Left ventricle myocardium superior (tissue), 1 donor: ENCODE measurements at regions not wholly inside any gene's neighbourhood (a gene's known extent, or its start where the extent isn't known, plus 50 kb on each side); places are given as distances from the start of the nearest gene placed in this dataset.
"Not testable (repeated sequence)": the region's sequence is repeated elsewhere in the genome, so short reads cannot be mapped to it uniquely, and the experiment has no call there.

Source experiments
- ATAC-seq: fragments of 200-7000 bp; cut with Tn5 transposase; one replicate; pipeline ENCODE4 v1.9.1; 2020; ENCODE audit warnings: mild to moderate bottlenecking, moderate library complexity
- DNase-seq: peaks from one replicate; pipeline ENCODE4 v3.0.0-alpha.2; 2020
- intact Hi-C: fragments of 100-400 bp; cut with micrococcal nuclease; formaldehyde crosslinking; loops from one replicate; pipeline ENCODE4 v1.11.0; 2022
- donor health status: DM: no; HTN: yes; CAD: no; lungs with severe emphysema.

DNA sequence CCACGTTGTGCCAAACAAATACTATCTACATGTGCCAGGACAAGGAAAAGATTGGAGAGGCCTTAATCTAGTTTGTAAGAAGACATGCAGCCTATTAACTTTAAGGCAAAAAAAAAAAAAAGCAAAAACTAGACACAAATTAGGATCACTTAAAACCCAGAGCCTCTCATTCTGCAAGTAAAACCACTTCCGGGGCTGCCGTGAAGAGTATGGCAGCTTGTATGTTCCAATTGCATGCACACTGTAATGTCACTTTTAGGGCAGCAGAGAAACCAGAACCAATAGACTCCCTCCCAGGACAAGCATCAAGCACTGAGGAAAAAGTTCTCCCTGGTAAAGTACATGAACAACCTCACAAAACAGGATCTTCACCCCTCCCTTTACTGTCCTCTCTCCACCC, 70.6 kb downstream of the RSL24D1 start:
- no peak for ATAC-seq
- no peak for DNase-seq
- intact Hi-C loops = no loop called here

DNA sequence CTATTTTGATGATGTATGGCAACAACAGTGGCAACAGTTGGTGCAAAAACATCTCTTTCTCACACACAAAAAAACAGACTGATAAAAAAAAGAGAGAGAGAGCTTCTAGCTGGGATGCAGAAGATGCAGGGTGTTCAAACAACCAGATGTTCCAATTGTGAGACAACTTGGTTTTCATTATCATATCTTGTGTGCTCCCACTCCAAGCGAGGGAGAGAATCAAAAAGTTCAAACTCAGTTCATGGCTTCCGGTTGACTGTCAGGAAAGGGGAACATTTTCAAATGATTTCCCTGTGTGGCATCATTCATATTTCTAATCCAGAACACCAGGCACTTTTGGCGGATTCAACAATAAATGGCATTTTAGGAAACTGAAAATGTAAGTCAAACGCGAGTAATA, 72.1 kb downstream of the RSL24D1 start:
- DNase-seq = no peak

GRCh38 chr15:55118344-55118870, 78.3 kb downstream of the RSL24D1 start:
- ATAC-seq (no peak), DNase-seq (no peak)
- intact Hi-C loops = no loop called here

More for the DNA sequence above, 72.1 kb downstream of the RSL24D1 start:
- intact Hi-C loops = no loop called here
- ATAC-seq = no peak

GRCh38 chr15:55116636-55117035, 80.1 kb downstream of the RSL24D1 start:
- DNase-seq = no peak

DNA sequence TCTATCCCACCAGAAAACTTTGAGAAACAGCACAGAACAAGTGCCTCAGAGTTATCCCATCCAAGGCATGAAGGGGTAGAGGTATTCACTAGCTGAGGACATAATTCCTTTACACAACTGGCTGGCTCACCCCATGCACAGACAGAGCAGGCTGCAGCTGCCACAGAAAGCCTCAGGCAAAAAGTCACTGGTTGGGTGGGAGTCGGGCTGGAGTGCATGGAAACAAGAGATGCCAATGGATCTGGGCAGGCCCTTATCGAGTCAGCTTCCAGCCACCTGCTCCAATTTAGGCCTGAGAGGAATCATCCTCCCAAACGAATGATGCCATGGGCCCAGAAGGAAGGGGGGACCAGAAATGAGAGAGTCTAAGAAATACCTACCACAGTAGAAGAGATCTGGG, 83.0 kb downstream of the RSL24D1 start:
- intact Hi-C loops = no loop called here
- DNase-seq = no peak
- ATAC-seq = no peak

More at GRCh38 chr15:55116636-55117035, 80.1 kb downstream of the RSL24D1 start:
- intact Hi-C loops = no loop called here
- no peak for ATAC-seq

DNA sequence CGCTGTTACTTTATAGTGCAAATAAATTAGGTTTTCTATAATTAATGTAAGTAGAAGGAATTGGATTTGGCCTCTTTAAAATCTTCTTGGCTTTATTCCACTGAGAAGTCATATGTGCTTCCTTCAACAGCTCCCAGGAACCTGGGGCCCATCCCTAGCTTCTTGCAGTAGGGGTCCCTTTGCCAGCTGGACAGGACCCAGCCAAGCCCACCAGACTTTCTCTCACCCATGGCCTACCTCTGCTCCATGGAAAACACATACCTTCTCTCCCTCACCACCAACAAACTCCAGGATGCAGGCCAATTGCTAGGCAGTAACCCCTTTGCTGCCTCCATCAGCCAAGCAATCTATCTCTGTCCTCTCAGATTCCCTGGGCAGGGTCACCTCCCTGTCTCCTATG, 84.0 kb downstream of the RSL24D1 start:
- intact Hi-C loops = no loop called here
- DNase-seq (no peak), ATAC-seq (no peak)

- no peak for DNase-seq
- no peak for ATAC-seq
- intact Hi-C loops = no loop called here
These were observed 86.3 kb downstream of the RSL24D1 start for GRCh38 chr15:55110446-55110845.

DNA sequence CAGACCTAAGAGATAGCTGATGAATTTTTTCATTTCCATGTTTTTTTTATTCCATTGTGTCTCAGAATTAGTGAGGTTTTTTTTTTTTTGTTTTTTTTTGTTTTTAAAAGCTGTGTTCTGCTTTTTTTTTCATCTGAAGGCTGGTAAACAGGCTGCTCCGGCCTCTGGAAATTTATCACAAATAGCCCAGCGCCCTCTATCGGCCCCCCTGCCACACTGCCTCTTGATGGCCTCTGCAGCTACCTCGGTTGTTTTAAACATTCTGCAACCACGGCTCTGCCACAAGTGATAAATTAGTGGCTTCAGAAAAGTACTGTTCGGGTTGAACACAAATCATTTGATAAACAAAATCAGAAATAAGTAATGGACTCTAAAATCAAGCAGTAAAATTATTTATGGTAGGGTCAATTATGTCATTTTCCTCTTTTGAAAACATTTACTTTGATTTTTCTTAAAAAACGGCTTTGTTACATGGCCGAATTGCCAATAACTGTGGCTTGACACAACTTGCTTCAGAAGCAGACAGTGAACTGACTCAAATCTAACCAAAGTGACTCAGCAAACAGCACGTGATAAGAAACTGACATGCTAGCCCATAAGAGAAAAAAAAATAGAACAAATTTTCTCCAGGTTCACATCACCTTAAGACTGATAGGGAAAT, 87.8 kb downstream of the RSL24D1 start:
- ATAC-seq (no peak), DNase-seq (peak; percentile 71)
- intact Hi-C loops = no loop called here

- no peak for ATAC-seq
- no peak for DNase-seq
- intact Hi-C loops = no loop called here
These were observed 88.3 kb downstream of the RSL24D1 start for GRCh38 chr15:55108448-55108847.

DNA sequence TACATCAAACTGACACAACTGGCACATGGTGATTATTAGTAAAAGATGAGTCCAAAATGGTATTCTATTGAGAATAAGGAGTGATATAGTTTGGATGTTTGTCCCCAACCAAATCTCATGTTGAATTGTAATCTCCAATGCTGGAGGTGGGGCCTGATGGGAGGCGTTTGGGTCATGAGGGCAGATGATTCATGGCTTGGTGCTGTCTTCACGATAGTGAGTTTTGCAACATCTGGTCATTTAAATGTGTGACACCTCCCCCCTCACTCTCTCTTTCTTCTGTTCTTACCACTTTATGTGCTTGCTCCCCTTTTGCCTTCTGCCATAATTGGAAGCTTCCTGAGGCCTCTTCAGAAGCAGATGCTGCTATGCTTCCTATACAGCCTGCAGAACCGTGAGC, 90.6 kb downstream of the RSL24D1 start:
- intact Hi-C loops = no loop called here
- ATAC-seq = no peak
- DNase-seq = no peak

GRCh38 chr15:55094136-55094535, 102.6 kb downstream of the RSL24D1 start:
- intact Hi-C loops = no loop called here
- ATAC-seq = no peak

GRCh38 chr15:55088207-55088606, 108.5 kb downstream of the RSL24D1 start:
- intact Hi-C loops = no loop called here
- DNase-seq (no peak), ATAC-seq (no peak)

More at GRCh38 chr15:55094136-55094535, 102.6 kb downstream of the RSL24D1 start:
- no peak for DNase-seq

GRCh38 chr15:55084673-55085072, 112.1 kb downstream of the RSL24D1 start:
- DNase-seq = no peak
- intact Hi-C loops = no loop called here
- no peak for ATAC-seq

DNA sequence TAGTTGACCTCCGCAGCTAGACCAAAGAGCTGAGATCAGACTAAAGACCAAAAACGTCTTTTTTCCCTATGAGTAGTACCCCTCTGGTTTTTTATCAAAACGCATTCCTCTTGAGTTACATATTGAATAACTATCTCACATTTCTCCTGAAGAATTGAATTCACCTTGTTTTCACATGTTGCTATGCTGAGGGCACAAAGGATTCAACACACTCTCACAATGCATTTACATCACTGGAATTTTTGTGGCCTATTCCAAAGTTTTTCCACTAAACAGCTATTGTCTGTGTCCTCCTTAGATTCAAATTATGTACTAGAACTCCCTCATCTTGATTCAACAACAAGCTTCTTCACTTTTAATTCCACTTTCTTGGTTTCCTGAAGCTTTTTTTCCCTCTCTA, 112.5 kb downstream of the RSL24D1 start:
- intact Hi-C loops = no loop called here
- no peak for DNase-seq
- ATAC-seq = no peak

DNA sequence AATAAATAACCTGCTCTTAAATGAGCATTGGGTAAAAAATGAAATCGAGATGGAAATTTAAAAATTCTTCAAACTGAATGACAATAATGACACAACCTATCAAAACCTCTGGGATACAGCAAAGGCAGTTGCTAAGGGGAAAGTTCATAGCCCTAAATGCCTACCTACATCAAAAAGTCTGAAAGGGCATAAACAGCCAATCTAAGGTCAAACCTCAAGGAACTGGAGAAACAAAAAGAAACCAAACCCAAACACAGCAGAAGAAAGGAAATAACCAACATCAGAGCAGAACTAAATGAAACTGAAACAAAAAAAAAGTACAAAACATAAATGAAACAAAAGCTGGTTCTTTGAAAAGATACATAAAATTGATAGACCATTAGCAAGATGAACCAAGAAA, 119.7 kb downstream of the RSL24D1 start:
- intact Hi-C loops, ATAC-seq, DNase-seq: not testable (repeated sequence)

- DNase-seq (no peak), ATAC-seq (no peak)
- intact Hi-C loops = no loop called here
These were observed 122.3 kb downstream of the RSL24D1 start for GRCh38 chr15:55074431-55074830.

- intact Hi-C loops, DNase-seq, ATAC-seq: not testable (repeated sequence)
These were observed 132.8 kb downstream of the RSL24D1 start for GRCh38 chr15:55063970-55064369.

DNA sequence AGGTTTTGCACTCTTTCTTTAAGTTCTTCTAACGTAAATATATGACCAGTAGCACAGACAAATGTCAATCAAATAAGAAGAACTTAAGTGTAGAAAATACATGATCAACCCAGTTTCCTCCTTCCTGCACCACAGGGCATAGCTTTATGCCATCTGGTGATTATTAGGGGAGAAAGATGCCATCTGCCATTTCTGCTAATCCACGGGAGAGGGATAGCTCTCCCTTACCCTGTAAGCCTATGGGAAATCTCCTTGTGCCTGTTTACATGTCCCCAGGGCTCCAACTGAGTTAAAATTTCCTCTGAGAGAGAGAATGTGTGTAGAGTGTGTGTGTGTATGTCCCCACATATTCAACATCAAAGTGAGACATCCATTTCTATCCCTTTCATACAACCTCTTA, 135.9 kb downstream of the RSL24D1 start:
- ATAC-seq = no peak
- intact Hi-C loops = no loop called here
- DNase-seq = no peak

DNA sequence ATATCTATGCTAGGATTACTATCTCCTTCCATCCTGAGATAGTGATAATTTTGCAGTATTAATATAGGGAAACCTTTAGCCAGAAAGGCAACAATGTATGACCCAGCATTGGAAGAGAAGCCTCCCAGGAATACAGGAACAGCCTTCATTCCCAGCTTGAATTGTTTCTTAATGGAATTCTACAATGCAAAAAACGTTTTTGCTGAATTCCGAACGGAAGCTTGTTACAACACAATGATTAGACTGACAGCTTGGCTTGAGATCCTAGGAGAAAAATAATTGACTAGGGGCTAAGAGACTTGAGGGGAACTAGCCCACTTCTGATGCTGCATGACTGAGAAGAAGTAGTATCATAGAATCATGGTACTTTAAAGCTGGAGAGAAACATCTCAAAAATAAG, 140.2 kb downstream of the RSL24D1 start:
- ATAC-seq (no peak), DNase-seq (no peak)
- intact Hi-C loops = no loop called here

GRCh38 chr15:55044162-55044561, 152.6 kb downstream of the RSL24D1 start:
- intact Hi-C loops = no loop called here
- ATAC-seq = no peak
- DNase-seq = no peak

- intact Hi-C loops = no loop called here
- ATAC-seq = no peak
- no peak for DNase-seq
These were observed 159.7 kb downstream of the RSL24D1 start for GRCh38 chr15:55037071-55037470.
